Prostate gland (tissue), 2 donors: ENCODE measurements at regions not wholly inside any gene's neighbourhood (a gene's known extent, or its start where the extent isn't known, plus 50 kb on each side); places are given as distances from the start of the nearest gene placed in this dataset.

Experiments used
- DNase-seq: peaks from one replicate; pipeline ENCODE4 v3.0.0-alpha.2; 2019; ENCODE audit warnings: low spot score
- H3K27ac ChIP-seq, 2 donors: fragments of 200-600 bp; sonication (generic); 2 replicates each; pipeline ENCODE4 v1.5.1; 2017 to 2019
- H3K27me3 ChIP-seq: fragments of 200-600 bp; sonication (generic); replicated peaks from 2 replicates; pipeline ENCODE4 v1.5.1; 2019; ENCODE audit not compliant: insufficient read depth
- H3K36me3 ChIP-seq, 2 donors: fragments of 200-600 bp; sonication (generic); 1 replicate in 1 of 2; 2 replicates in 1 of 2; pipeline versions ENCODE4 v1.5.1 to v1.8.1; 2017 to 2019
- H3K4me1 ChIP-seq: fragments of 200-600 bp; sonication (generic); replicated peaks from 2 replicates; pipeline ENCODE4 v1.5.1; 2019
- H3K4me3 ChIP-seq, 2 donors: fragments of 200-600 bp; sonication (generic); 2 replicates each; pipeline ENCODE4 v1.5.1; 2017 to 2019
- H3K9me3 ChIP-seq: fragments of 200-600 bp; sonication (generic); 2 replicates; pipeline ENCODE4 v1.5.1; 2017
- CTCF ChIP-seq, 4 experiments: fragments of 200-600 bp in 2 of 4; fragments of 450-650 bp in 2 of 4; sonication (generic) in 2 of 4; IDR thresholded peaks; 1 replicate in 3 of 4; 2 replicates in 1 of 4; pipeline ENCODE4 v1.5.1; 2016 to 2019; ENCODE audit warnings: antibody characterized with exemption in 4 of 4, mild to moderate bottlenecking in 2 of 4, moderate library complexity in 2 of 4
- POLR2A ChIP-seq: fragments of 450-650 bp; IDR thresholded peaks from one replicate; pipeline ENCODE4 v1.6.1; 2016; ENCODE audit warnings: antibody characterized with exemption, mild to moderate bottlenecking
- POLR2AphosphoS5 ChIP-seq: sonication (generic); formaldehyde crosslinking; IDR thresholded peaks from one replicate; pipeline ENCODE4 v1.6.1; 2017; ENCODE audit warnings: antibody characterized with exemption
- WGBS: methylation state at CpG from one replicate; pipeline ENCODE4 v1.1.5; 2018; 5-methylcytosine and 5-hydroxymethylcytosine counted together
- intact Hi-C: fragments of 100-400 bp; cut with DNase I; formaldehyde crosslinking; loops from one replicate; pipeline ENCODE4 v1.14.2; 2022

GRCh38 chr5:93245226-93245625 is 335.8 kb downstream of the NR2F1-AS1 start:
- Histone ChIP-seq H3K27me3 (no peaks in the 10 kb centered on the region), H3K27ac (peak overlapping the region in 1 of 2 donors; percentile 27), H3K4me1 (no peaks in the 10 kb centered on the region), H3K4me3 (no peak overlapping the region), H3K9me3 (no peaks in the 10 kb centered on the region), H3K36me3 (no peaks in the 10 kb centered on the region)
- TF ChIP-seq CTCF (IDR thresholded peaks at IDR 0.05): no peak
- no peak for TF ChIP-seq POLR2A
- no peak for TF ChIP-seq POLR2AphosphoS5
- intact Hi-C loops: no loop called here
- DNase-seq: no peak
- 85% methylated on average over 3 of the region's 3 CpGs for WGBS

DNA sequence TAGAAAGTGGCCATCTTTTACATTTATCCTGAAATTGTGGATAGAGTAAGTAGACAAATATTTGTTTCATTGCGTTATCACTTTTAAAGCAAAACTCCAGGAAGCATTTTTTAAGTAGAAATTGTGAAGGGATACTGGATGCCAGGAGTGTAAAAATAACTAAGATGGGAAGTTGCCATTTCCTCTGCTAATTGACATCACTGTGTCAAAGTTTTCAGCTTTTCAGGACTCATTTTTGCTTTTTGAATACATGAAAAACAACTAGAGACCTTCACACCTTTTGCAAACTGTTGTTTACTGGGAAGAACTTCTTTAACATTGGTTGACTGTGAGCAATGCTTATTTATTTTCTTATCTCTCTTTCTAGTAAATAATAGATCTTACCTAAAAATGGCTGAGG is 337.5 kb downstream of the NR2F1-AS1 start:
- H3K4me1 ChIP-seq: no peaks in the 10 kb centered on the region
- no peak for DNase-seq
- TF ChIP-seq CTCF (IDR thresholded peaks at IDR 0.05): no peak
- no peak for TF ChIP-seq POLR2A
- TF ChIP-seq POLR2AphosphoS5: no peak
- 73% methylated on average over 1 of the region's 1 CpG for WGBS
- H3K36me3 ChIP-seq: no peaks in the 10 kb centered on the region
- H3K4me3 ChIP-seq: no peak overlapping the region
- H3K9me3 ChIP-seq: no peaks in the 10 kb centered on the region
- no peaks in the 10 kb centered on the region for H3K27me3 ChIP-seq
- no peak overlapping the region for H3K27ac ChIP-seq
- intact Hi-C loops: no loop called here

- intact Hi-C loops: no loop called here
- Histone ChIP-seq H3K4me3 (no peak overlapping the region), H3K27ac (no peak overlapping the region), H3K36me3 (no peaks in the 10 kb centered on the region), H3K27me3 (no peaks in the 10 kb centered on the region), H3K9me3 (no peaks in the 10 kb centered on the region), H3K4me1 (no peaks in the 10 kb centered on the region)
- no peak for DNase-seq
- WGBS: 91% methylated on average over 5 of the region's 5 CpGs
- no peak for TF ChIP-seq POLR2A
- no peak for TF ChIP-seq POLR2AphosphoS5
- TF ChIP-seq CTCF (IDR thresholded peaks at IDR 0.05): no peak
These were observed 340.7 kb downstream of the NR2F1-AS1 start for GRCh38 chr5:93240228-93240834.

GRCh38 chr5:93236807-93237421 is 344.1 kb downstream of the NR2F1-AS1 start:
- no peak for DNase-seq
- H3K9me3 ChIP-seq: no peaks in the 10 kb centered on the region
- WGBS: 93% methylated on average over 4 of the region's 4 CpGs
- no peak overlapping the region for H3K4me3 ChIP-seq
- intact Hi-C loops: no loop called here
- H3K27ac ChIP-seq: no peak overlapping the region
- no peaks in the 10 kb centered on the region for H3K4me1 ChIP-seq
- no peaks in the 10 kb centered on the region for H3K36me3 ChIP-seq
- no peak for TF ChIP-seq CTCF (IDR thresholded peaks at IDR 0.05)
- TF ChIP-seq POLR2AphosphoS5: no peak
- no peak for TF ChIP-seq POLR2A
- H3K27me3 ChIP-seq: no peaks in the 10 kb centered on the region

DNA sequence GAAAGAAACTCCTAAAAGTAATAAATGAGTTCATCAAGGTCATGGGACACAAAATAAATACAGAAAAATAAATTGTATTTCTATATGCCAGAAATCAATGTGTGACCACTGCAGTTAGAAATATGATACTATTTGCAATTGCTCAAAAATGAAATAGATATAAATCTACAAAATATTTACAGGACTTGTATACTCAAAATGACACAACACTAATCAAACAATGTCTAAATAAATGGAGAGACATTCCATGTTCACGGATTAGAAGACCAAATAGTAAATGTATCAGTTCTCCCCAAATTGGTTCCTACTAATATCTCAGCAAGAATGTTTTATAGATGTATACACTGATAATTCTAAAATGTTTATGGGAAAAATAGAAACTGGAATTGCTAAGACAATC is 345.3 kb downstream of the NR2F1-AS1 start:
- WGBS: 32% methylated on average over 1 of the region's 1 CpG
- TF ChIP-seq POLR2AphosphoS5: no peak
- no peak for TF ChIP-seq CTCF (IDR thresholded peaks at IDR 0.05)
- no peak for TF ChIP-seq POLR2A

More for the DNA sequence above, 345.3 kb downstream of the NR2F1-AS1 start:
- Histone ChIP-seq H3K4me1 (no peaks in the 10 kb centered on the region), H3K27ac (no peak overlapping the region), H3K9me3 (no peaks in the 10 kb centered on the region), H3K27me3 (no peaks in the 10 kb centered on the region), H3K4me3 (no peak overlapping the region), H3K36me3 (no peaks in the 10 kb centered on the region)
- intact Hi-C loops: no loop called here
- no peak for DNase-seq
